ENCODE measurements at regions not wholly inside any gene's neighbourhood (a gene's known extent, or its start where the extent isn't known, plus 50 kb on each side); places are given as distances from the start of the nearest gene placed in this dataset.

DNA sequence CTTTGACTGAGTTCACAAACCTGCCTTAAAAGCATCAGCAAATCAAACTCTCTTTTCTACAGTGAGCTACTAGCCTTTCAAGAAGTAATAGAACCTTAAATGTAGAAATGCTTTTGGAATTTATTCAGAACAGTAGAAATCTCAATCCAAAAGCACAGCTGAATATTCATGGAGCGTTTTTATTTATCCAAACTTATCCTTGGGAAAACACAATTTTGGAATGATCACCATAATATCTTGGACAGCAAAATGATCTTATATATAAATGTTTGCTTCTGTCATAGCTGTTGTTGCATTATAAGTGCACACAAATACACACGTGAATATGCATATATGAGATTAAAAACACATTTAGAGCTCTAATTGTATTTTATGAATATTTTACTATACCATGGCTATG is 747.3 kb upstream of the PIK3C3 start:
- DNase-seq: no peak

DNA sequence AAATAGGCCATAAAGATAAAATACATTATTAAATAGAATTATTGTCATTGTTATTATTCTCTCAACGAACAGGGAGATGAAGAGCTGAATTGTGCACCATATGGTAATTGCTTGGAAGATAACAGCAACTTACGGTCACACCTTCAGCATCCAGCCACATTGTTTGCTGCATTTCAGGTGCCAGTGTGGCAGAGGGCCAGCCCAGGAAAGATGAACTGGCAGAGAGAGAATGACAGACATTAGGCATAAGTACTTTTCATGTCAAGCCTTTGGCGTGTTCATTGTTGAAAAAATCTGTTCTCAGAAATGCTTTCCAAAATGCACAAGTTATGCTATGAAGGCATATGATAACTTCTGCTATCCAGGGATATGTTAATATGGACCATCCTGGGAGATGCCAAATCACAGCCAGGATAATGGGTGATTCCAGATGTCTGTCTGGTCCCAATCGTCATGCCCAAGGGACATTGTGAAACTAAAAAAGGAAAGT is 748.6 kb upstream of the PIK3C3 start:
- no peak for DNase-seq

DNA sequence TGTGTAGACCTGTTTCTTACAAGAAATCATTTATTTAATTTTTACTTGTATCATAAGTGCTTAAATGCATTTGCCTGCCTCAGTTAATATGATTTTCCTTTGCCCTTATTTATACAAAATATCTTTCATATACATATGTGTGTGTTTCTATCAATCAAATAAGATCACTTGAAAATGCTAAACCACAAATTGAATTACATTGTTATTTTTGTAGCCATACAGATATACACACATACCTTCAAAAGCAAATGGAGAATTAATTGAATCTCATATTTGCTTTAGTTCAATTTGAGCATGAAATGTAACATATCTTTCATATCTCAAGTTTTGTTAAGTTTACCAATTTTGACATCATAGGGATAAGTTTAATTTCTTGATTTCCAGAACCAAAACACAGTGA is 755.8 kb upstream of the PIK3C3 start:
- DNase-seq: no peak

DNA sequence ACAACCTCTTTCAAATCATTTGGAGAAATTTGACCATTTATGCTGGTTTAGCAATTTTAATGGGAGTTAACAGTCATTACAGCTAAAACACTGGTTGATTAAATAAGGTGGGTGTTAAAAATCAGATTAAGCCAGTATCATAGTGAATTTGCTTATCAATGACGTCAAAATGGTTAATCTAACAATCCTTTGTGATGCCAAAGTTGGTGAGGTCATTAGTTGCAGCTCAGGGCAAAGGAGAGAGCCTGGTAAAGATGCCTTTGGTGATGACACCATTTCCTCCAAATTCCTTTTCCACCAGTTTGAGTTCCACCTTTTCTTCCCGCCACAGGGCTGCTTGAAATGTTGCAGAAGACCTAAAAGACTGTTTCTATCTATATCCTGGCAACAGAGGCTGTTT is 757.1 kb upstream of the PIK3C3 start:
- no peak for DNase-seq

DNA sequence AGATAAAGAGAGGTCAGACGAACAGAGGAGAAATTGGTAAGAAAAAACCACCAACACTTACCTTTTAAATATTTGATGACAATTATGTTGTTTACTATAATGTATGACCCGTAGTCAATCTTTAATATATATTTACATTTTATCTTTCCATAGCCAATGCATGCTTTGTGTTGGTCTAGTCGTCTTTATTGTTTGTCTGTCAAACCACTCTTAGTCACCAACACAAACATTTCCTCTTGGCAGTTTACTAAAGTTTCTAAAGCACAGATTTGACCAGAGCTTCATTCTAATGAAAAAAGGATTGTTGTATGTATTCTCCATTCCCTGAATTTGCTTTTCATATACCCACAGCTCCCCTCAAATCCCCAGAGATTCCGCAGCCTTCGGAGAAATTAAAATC is 784.7 kb upstream of the PIK3C3 start:
- no peak for DNase-seq

DNA sequence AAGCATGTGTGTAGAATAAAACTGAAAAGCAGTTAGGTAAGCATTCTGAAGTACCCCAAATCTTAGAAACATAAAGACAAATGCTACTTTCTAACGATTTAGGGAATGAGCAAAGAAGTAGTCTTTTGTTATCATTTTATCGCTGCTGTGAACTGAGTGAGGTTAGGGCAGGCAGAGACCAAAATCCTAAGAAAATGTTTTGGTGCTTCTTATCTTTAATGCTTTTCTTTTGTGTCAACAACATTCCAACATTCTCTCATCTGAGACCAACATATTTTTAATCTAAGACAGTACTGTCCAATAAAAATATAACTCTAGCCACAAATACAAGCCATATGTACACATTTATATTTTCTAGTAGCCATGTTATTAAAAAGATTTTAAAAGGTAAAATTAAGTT is 789.4 kb upstream of the PIK3C3 start:
- DNase-seq: no peak

DNA sequence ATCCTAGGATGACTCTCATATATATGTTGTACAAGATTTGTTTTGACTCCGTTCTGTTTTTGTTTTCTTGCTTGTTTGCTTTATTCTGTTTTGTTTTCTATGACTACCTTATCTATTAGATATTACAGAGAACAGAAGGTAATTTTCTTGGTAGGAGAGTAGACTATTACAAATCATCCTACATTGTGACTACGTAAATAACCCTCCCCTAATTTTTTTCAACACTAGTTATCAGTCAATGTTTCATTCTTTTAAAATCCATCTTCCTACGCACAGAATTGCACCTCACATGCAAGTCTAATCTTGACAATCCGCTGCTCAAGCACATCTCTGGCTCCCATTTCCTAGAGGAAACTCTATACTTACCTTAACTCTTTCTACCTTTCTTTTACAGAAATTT is 792.3 kb upstream of the PIK3C3 start:
- DNase-seq: no peak

DNA sequence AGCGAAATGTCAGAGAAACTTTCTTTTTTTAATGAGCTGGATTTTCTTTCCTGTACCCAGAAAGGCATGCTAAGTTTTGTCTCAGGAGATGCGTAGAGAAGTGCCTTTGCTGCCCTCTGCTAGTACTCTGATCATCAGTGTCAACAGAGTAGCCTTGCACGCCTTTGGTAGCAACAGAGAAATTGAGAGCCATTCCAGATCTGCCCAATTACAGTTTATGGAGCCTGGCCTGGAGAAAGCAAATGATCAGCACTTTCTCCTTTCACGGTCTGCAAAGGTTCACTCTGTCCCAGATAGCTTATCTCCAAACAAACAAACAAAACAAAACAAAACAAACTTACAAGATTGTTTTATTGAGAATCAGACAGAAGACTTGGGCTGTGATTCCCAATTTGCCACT is 792.8 kb upstream of the PIK3C3 start:
- DNase-seq: no peak

DNA sequence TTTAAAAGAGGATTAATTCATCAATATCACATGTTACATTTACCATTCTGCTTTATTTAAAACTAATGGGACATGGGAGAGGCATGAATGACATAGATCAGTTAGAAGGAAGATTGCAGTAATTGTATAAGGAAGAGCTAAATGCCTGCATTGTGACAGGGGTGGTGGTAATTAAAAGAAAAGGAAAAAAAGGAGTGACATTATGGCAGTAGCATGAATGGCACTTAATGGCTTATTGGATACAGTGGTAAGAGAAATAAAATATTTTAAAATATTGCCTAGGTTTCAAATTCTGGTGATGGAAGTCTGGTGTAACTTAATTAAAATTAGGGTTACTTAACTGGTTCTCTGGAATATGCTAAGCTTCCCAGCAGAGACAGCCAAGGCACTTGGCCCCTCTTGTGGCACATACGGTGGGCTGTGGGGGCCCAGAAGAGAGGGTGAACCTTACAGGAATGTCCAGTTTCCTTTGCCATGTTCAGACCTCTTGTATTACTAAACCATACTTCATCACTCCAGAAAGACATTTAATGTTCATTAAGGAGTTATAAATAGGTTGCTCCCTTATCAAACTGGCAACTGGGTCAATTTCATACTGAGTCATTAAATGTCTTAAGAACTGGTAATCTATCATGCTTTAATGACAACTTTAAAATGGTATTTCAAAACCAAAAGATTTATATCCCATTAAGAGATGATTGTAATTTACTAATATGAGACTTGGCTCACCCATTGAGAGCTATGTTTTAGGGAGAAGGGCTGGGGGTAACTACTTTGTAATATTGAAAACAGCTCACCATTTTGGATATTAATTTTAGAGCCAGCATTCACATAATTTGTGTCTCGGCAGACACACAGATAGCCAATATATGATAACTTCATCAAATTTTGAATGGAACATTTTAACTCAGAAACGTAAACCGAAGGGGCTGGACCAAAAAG is 798.9 kb upstream of the PIK3C3 start:
- DNase-seq: no peak

DNA sequence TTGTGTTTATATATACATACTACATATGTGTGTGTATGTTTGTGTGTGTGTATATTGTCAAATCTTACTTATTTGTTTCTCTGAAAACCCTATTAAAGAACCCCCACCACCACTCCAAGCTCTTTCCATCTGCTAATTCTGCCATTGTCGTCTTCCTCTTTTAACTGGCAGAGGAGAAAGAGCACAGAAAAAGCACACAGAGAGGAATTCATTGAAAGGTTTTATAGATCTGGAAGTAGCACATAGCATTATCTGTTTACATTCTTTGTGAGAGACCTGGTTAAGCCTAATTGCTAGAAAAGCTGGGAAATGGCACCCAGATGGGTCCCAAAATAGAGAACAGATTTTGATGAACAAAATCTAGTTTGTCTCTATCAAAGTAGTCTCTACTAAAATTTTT is 800.0 kb upstream of the PIK3C3 start:
- DNase-seq: no peak

DNA sequence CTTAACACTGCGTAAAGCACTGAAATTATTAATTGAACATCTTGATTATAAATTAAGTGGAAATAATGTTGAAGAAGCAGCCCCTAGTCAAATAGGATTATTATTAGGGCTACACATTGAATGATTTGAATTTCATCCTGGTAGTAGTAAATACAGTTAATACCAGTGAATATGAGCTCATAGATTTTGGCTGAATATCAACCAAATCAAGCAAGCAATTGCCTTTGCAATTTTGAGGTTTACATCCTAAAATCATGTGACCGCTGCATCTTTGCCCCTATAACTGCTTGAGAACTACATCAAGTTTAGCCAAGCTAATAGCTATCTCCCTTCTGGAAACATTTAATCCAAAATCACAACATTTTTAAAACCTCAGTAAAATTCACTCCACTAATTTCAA is 801.2 kb upstream of the PIK3C3 start:
- no peak for DNase-seq

DNA sequence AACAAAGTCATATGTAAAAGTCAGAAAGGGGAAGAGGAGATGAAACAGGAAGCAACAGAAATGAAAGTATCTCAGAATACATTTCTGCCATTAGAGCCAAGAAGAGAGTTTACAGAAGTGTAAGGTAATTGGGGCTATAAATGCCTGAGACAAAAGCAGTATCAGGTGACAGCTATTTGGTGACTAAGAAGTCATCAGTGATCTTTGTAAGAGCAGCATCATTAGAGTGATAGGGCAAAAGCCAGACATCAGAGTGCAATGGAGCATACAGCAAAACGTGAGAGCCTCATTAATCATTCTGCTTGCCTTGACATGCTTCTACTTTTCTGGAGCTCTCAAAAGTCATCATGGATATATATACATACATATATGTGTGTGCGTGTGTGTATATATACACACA is 804.7 kb upstream of the PIK3C3 start:
- no peak for DNase-seq

DNA sequence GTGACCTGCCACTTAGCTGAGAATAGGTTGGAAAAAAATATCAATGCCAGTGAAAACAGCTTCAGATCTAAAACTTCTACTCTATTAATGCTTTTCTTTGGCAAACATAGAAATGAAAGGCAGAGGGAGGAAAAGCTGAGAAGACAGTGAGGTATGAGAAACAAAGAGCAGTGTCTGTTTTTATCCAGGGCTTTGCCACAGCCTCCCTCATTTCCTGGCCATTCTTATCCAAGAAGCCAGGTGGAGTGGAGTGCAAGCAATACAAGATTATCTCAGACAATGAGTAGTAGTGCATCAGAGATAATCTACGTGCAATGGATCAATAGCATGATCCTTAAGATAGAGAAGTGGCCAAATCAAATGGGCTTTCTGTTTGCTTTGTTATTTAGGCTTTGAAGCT is 808.7 kb upstream of the PIK3C3 start:
- DNase-seq: no peak

DNA sequence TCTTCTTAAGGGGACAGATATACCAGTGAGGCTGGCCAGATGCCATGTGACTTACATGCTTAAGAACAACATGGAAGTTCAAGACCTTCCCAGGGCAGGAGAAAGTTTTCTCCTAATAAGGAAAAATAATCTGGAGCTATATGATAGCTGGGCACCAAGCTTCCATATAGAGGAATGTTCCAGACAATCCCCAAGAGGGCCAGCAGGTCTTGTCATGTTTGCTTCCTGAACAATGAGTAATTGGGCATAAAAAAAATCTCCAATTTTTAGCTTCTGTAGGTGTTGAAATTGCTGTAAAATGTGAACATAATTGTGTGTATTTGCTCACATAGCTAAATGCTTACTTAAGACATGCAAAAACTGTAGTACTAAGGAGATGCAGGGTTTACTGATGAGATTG is 809.5 kb upstream of the PIK3C3 start:
- no peak for DNase-seq

DNA sequence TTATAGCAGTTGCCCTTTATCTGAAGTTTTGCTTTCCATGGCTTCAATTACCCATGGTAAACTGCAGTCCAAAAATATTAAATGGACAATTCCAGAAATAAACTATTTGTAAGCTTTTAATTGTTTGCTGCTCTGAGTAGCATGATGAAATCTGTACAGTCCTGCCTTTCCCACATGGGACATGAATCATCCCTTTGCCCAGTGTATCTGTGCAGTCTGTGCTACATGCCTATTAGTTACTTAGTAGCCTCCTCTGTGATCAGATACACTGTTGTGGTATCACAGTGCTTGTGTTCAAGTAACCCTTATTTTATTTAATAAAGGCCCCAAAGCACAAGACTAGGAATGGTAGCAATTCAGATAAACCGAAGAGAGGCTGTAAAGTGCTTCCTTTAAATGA is 810.6 kb upstream of the PIK3C3 start:
- DNase-seq: no peak

DNA sequence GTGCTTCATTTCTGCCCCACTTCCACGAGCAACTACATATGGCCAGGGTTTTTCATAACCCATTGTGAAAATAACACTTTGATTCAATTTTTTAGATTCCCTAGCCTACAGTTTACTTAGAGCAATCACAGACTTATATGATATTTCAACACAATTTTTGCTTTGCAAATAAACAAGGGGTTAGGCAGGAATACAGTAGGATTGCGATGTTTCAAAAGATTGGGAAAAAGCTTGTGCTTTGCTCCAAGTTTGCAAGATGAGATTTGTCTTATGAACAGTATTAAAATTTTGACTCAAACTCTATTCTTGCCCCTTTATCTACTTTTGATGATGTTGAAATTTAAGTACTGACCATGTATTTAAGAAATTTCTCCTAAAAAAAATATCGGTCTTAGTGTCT is 814.5 kb upstream of the PIK3C3 start:
- no peak for DNase-seq

DNA sequence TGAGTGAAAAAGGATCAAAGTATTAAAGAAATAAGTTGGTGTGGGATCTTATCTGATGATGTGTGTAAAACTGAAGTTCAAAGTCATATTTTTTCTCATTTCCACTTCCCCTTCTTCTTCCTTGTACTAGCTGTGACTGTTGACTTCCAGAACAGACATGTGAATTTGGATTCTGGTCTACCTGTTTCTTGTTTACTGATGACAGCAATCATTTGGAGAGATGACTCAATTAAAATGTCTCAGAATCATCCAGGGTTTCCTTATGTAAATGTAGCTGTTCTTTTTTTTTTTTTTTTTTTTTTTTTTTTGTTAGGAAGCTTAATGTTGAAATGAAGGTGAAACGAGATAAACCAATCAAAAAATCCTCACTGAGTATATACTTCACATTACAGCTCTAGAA is 819.9 kb upstream of the PIK3C3 start:
- DNase-seq: no peak

DNA sequence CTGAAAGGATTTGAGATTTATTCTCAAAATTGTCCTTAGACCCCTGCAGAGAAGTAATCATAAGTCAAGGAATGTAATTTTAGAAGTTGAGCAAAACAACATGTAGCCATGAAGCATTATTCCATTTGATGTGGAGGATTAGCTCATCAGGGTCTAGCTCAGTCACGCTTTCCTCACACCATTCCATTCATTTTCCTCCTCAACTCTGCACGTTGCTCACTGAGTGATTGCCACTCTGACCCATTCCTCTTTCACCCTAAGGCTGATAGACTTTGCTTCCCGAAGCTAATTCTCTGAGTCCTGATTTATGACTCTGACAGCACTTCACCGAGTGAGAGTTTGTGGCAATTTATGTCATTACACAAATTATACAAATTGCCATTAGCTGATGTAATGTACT is 820.6 kb upstream of the PIK3C3 start:
- DNase-seq: no peak

DNA sequence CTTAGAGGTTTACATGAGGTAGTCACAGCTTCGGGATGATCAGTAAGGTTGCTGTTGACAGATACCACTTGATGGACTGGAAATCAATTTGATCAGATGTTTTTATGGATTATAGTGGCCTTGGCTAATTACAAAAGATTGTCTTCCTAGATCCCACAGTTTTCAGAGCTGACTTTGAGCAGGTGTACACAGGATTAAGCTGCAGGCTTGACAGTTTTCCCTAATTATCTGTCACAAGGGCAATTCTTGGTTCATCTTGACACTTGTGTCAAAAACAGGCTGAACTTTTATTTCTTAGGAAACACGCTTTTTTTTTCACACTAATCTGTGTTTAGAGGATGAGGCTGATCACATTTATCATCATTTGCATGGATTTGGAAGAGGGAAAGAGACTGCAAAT is 824.0 kb upstream of the PIK3C3 start:
- DNase-seq: no peak

DNA sequence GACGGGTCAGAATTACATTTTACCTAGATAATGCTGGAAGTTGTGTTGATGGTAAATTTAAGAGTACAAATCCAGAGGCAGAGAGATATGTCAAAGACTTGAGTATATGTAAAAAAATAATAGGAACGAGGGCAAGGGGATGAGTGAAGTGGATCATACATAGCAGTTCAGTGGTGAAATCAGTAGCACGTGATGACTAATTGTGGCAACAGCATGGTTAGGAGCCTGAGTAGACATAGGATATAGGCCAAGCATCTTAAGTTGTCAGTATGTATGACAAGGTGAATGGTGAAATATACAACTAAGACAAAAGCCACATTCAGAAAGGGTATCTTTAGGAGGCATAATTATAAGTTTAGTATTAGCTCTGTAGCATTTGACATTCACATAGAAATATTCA is 826.5 kb upstream of the PIK3C3 start:
- no peak for DNase-seq

DNA sequence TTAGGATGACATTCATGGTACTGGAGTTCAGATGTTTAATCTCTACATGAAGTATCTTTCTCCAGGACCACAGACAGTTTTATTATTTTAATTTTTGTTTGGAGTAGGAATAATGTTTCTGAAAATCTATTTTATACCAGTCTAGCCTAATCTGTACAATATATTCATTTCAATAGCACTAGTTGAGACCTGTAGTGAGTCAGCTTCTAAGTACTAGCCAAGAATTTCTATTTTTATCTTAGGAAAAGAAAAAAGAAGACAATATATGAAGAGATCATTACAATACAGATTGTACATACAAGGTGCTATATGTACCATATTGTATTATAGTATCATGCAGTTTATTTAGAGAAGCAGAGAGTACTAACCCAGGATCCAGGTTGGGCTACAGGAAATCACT is 826.9 kb upstream of the PIK3C3 start:
- no peak for DNase-seq

DNA sequence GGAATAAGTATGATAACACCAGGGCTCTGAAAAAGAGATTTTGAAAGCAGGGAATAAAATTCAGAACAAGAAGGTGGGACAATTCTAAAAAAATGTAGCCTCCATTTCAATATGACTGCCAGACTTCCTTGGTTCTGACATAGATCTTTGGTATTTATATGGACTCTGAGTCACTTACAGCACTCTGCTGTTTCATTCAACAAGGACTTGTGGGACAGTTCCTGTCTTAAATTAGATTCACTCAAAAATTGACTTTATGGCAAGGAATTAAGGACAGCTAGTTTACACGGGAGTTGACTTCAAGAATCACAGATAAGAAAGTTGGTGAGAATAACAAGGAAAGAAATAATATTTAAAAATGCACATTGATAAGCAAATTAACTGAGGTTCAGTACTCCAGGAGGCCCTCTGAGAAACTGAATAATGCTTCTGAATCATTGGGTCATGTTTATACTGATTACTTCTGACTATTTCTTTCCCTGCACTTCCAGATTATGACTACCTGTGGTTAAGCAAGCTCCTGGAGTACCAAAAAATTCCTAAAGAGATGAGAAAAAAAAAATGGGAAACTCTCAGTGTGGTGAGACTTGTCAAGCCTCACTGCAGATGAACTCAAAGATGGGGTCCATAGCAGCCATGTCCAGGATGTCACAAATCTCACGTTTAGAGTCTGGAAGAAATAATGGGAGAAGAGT is 828.3 kb upstream of the PIK3C3 start:
- no peak for DNase-seq

DNA sequence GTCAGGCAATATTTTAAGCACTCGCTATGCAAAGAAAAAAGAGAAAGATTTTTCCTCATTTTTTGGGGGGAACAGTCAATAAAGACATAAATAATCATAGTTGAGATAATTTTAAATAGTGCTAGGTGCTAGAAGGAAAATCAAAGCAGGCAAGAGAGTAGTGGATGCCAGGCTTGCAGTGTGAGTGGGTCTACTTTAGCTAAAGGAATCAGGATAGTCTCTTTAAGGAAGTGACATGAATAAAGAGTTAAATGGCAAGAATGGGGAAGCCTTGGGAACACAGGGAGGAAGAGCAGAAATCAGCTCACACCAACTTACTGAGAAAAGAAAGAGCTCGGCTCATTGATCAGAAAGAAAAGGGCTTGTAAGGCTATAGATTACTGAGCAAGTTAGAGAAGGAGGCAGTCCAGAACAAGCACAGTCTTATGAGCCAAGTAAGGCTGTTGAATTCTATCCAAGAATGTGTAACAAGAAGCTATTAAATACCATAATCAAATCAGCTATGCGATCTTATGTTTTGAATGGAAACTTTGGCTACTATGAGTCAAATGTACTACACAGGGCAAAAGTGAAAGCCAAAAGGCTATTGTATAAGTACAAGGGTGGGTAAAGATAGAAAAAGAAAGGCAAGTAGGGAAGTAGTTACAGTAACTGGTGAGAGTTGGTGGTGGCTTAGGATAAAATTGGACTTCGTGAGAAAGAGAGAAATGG is 833.8 kb upstream of the PIK3C3 start:
- no peak for DNase-seq

DNA sequence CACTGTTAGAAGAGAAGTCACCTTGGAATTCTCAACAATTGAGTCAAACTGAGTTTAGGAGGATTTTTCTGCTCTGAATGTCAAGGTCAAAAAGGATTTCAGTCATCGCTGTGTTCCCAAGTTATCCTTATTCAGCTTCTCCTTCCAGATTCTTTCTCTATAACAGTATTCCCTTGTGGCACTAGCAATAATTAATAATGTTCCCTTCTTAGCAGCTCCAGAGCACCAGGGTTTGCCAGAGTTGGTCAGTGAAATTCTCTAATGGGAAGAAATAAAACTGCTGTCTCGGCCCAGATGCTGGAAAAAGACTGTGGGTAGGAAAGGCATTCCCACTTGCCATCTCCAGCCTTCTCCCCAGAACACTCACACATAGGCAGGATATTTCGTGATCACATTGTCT is 836.0 kb upstream of the PIK3C3 start:
- DNase-seq: no peak

All from femur (tissue), 1 donor.